Endothelial cell of umbilical vein (primary cell): ENCODE measurements at regions not wholly inside any gene's neighbourhood (a gene's known extent, or its start where the extent isn't known, plus 50 kb on each side); places are given as distances from the start of the nearest gene placed in this dataset.

Source experiments
- BruUV-seq: library from RNA; stranded (reverse); fragments of 400-500 nt; replicated peaks from 2 replicates; lab custom pipeline; 2021; lab: Mats Ljungman, UMichigan
- CTCF ChIA-PET: fragments of 300-600, 350-600 bp; sonication (Branson Sonifier 250); formaldehyde crosslinking; loops from one replicate; lab custom pipeline; 2021; ENCODE audit warnings: antibody characterized with exemption, inconsistent platforms; lab: Charles Lee
- POLR2A ChIA-PET: fragments of 300-600, 350-600 bp; sonication (Branson Sonifier 250); formaldehyde crosslinking; loops from one replicate; lab custom pipeline; 2021; ENCODE audit warnings: antibody characterized with exemption, inconsistent platforms; lab: Charles Lee
- DNase-seq: peaks from one replicate; pipeline ENCODE4 v3.0.0-alpha.2; 2011; ENCODE audit warnings: low read depth, low spot score
- FAIRE-seq: peaks from 2 replicates; lab custom pipeline; 2011; peaks lifted over from hg19 to GRCh38; lab: Jason Lieb, UNC
- H2AFZ ChIP-seq: 2 replicates; pipeline ENCODE4 v1.6.0; 2012; ENCODE audit warnings: low read depth, low read length, control low read depth, inconsistent platforms
- H3K27ac ChIP-seq: 2 replicates; pipeline ENCODE4 v1.5.1; 2011; ENCODE audit warnings: low read depth, mild to moderate bottlenecking, control low read depth, low read length, moderate library complexity; ENCODE audit not compliant: insufficient read depth
- H3K27me3 ChIP-seq, 2 experiments: 2 replicates each; pipeline versions ENCODE4 v1.6.0 to v1.6.1; 2011; ENCODE audit warnings: low read length in 2 of 2, mixed read lengths in 1 of 2; ENCODE audit not compliant: control insufficient read depth in 2 of 2, insufficient read depth in 2 of 2
- H3K36me3 ChIP-seq, 2 experiments: 2 replicates in 1 of 2; 3 replicates in 1 of 2; pipeline ENCODE4 v1.5.1; 2011; ENCODE audit warnings: low read length in 2 of 2, mild to moderate bottlenecking in 1 of 2, moderate library complexity in 1 of 2; ENCODE audit not compliant: control insufficient read depth in 2 of 2, insufficient read depth in 2 of 2; ENCODE audit errors: extremely low read depth in 1 of 2
- H3K4me1 ChIP-seq: 3 replicates; pipeline ENCODE4 v1.5.1; 2011; ENCODE audit warnings: mild to moderate bottlenecking, low read length; ENCODE audit not compliant: control insufficient read depth, insufficient read depth; ENCODE audit errors: extremely low read depth
- H3K4me2 ChIP-seq: 2 replicates; pipeline ENCODE4 v1.6.1; 2011; ENCODE audit warnings: low read length, control low read depth, mixed read lengths; ENCODE audit not compliant: insufficient read depth
- H3K4me3 ChIP-seq, 3 experiments: fragments of 200-600 bp in 1 of 3; sonication (generic), shearing (Covaris generic) in 1 of 3; replicated peaks in 1 of 3; 2 replicates each; pipeline ENCODE4 v1.5.1; 2011 to 2016; ENCODE audit warnings: control low read depth in 3 of 3, low read length in 3 of 3, mild to moderate bottlenecking in 2 of 3, inconsistent platforms in 1 of 3, low read depth in 1 of 3, moderate library complexity in 1 of 3; ENCODE audit not compliant: insufficient read depth in 1 of 3
- H3K79me2 ChIP-seq: 2 replicates; pipeline ENCODE4 v1.6.0; 2012; ENCODE audit warnings: low read length, inconsistent platforms; ENCODE audit not compliant: control insufficient read depth, insufficient read depth
- H3K9ac ChIP-seq: replicated peaks from 2 replicates; pipeline ENCODE3; 2011; ENCODE audit warnings: low read length, control low read depth; ENCODE audit not compliant: insufficient read depth; ENCODE audit errors: extremely low read depth
- H3K9me1 ChIP-seq: replicated peaks from 3 replicates; pipeline ENCODE4 v1.6.0; 2011; ENCODE audit warnings: mild to moderate bottlenecking, low read length; ENCODE audit not compliant: control insufficient read depth, insufficient read depth; ENCODE audit errors: extremely low read depth
- H3K9me3 ChIP-seq: replicated peaks from 2 replicates; pipeline ENCODE4 v1.5.1; 2012; ENCODE audit warnings: low read length, inconsistent platforms; ENCODE audit not compliant: control insufficient read depth, insufficient read depth
- H4K20me1 ChIP-seq: replicated peaks from 2 replicates; pipeline ENCODE3; 2011; ENCODE audit warnings: mild to moderate bottlenecking, low read length; ENCODE audit not compliant: control insufficient read depth, insufficient read depth; ENCODE audit errors: extremely low read depth
- EZH2 ChIP-seq: IDR thresholded peaks from 2 replicates; pipeline ENCODE4 v1.6.1; 2012; ENCODE audit warnings: borderline replicate concordance, low read depth, mild to moderate bottlenecking, moderate library complexity, low read length, inconsistent platforms; ENCODE audit not compliant: severe bottlenecking
- FOS ChIP-seq: IDR thresholded peaks from 2 replicates; pipeline ENCODE4 v1.6.1; 2011; ENCODE audit warnings: mild to moderate bottlenecking, low read length, moderate library complexity, borderline replicate concordance; ENCODE audit not compliant: insufficient read depth
- GATA2 ChIP-seq: IDR thresholded peaks from 2 replicates; pipeline ENCODE4 v1.7.0; 2011; ENCODE audit warnings: low read depth, mild to moderate bottlenecking, moderate library complexity, mixed read lengths, low read length; ENCODE audit not compliant: insufficient read length, insufficient read depth
- JUN ChIP-seq: IDR thresholded peaks from 2 replicates; pipeline ENCODE4 v1.6.1; 2011; ENCODE audit warnings: borderline replicate concordance, low read depth; ENCODE audit not compliant: insufficient read length, insufficient read depth
- MYC ChIP-seq: IDR thresholded peaks from one replicate; pipeline ENCODE4 v1.6.1; 2011; ENCODE audit warnings: mild to moderate bottlenecking, low read depth, low read length
- POLR2A ChIP-seq: IDR thresholded peaks from 2 replicates; pipeline ENCODE4 v1.6.1; 2012; ENCODE audit warnings: low read depth, mild to moderate bottlenecking, control low read depth, low read length
- POLR2AphosphoS5 ChIP-seq: IDR thresholded peaks from 2 replicates; pipeline ENCODE4 v1.6.1; 2012; ENCODE audit warnings: low read depth, mild to moderate bottlenecking, control low read depth, low read length, moderate library complexity; ENCODE audit not compliant: insufficient read depth
- dilution Hi-C: fragments of 300-500 bp; cut with MboI; formaldehyde crosslinking; loops from one replicate; pipeline ENCODE4 v1.15.0; 2019; ENCODE audit warnings: low sequenced_read_pairs; ENCODE audit not compliant: extremely low pct_ligation_motif_present
- intact Hi-C: fragments of 100-400 bp; cut with micrococcal nuclease; formaldehyde crosslinking; loops from one replicate; pipeline ENCODE4 v1.10.0; 2022
- TF ChIP-seq, protein P1 (sequence below), 2 donors: IDR thresholded peaks; 1 replicate in 1 of 2; 2 replicates in 1 of 2; pipeline ENCODE4 v1.5.1; 2011; ENCODE audit warnings: low read length in 2 of 2, mild to moderate bottlenecking in 2 of 2, moderate library complexity in 2 of 2, control low read depth in 1 of 2, inconsistent platforms in 1 of 2, low read depth in 1 of 2; ENCODE audit not compliant: insufficient read depth in 1 of 2; ENCODE audit errors: extremely low read depth in 1 of 2
- TF ChIP-seq, protein P2 (sequence below): IDR thresholded peaks from 2 replicates; pipeline ENCODE4 v1.6.1; 2011; ENCODE audit not compliant: insufficient read depth, insufficient read length

DNA sequence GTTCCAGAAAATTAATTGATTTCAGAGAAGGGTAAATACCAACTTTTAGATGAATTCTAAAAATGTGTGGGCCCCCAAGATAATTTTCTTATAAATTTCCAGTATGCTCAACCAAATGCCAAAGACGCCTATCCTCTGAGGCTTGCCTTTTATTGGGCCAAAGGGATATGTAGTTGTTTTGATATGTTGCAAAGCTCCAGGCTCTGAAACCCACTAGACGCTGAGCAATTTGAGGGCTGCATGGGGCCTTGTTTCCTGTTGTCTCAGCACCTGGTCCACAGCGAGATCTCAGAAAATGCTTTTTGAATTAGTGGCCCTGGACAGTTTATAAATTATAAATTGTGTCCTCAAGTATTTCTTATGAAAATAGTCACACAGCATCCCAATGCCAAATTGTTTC lies 397.2 kb downstream of the SAMD5 start:
- H3K9ac ChIP-seq: no peak overlapping the region
- CTCF ChIA-PET: no interaction called here
- no peaks in the 10 kb centered on the region for H3K4me1 ChIP-seq
- no peaks in the 10 kb centered on the region for H3K9me3 ChIP-seq
- FAIRE-seq (no peak), DNase-seq (no peak)
- H3K36me3 ChIP-seq: no peaks in the 10 kb centered on the region
- H4K20me1 ChIP-seq: no peaks in the 10 kb centered on the region
- TF ChIP-seq JUN (no peak), POLR2A (no peak), FOS (no peak), MYC (no peak), POLR2AphosphoS5 (no peak), GATA2 (no peak), EZH2 (no peak)
- TF ChIP-seq, protein P1, sequence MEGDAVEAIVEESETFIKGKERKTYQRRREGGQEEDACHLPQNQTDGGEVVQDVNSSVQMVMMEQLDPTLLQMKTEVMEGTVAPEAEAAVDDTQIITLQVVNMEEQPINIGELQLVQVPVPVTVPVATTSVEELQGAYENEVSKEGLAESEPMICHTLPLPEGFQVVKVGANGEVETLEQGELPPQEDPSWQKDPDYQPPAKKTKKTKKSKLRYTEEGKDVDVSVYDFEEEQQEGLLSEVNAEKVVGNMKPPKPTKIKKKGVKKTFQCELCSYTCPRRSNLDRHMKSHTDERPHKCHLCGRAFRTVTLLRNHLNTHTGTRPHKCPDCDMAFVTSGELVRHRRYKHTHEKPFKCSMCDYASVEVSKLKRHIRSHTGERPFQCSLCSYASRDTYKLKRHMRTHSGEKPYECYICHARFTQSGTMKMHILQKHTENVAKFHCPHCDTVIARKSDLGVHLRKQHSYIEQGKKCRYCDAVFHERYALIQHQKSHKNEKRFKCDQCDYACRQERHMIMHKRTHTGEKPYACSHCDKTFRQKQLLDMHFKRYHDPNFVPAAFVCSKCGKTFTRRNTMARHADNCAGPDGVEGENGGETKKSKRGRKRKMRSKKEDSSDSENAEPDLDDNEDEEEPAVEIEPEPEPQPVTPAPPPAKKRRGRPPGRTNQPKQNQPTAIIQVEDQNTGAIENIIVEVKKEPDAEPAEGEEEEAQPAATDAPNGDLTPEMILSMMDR (IDR thresholded peaks at IDR 0.05; ENCODE audit: extremely low read depth in 1 of 2, insufficient read depth in 1 of 2, low read depth in 1 of 2, low read length in 2 of 2): no peak
- TF ChIP-seq, protein P2, sequence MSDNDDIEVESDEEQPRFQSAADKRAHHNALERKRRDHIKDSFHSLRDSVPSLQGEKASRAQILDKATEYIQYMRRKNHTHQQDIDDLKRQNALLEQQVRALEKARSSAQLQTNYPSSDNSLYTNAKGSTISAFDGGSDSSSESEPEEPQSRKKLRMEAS: no peak
- dilution Hi-C loops (no loop called here), intact Hi-C loops (no loop called here)
- POLR2A ChIA-PET: no interaction called here
- no TSS peak for BruUV-seq
- no peaks in the 10 kb centered on the region for H3K79me2 ChIP-seq
- H3K27ac ChIP-seq: no peak overlapping the region
- no peak overlapping the region for H3K4me3 ChIP-seq
- H3K9me1 ChIP-seq: no peaks in the 10 kb centered on the region
- H2AFZ ChIP-seq: no peak overlapping the region
- H3K4me2 ChIP-seq: no peak overlapping the region
- no peaks in the 10 kb centered on the region for H3K27me3 ChIP-seq
